Breast epithelium (tissue), 3 donors: ENCODE measurements at regions not wholly inside any gene's neighbourhood (a gene's known extent, or its start where the extent isn't known, plus 50 kb on each side); places are given as distances from the start of the nearest gene placed in this dataset.

ENCODE experiments used
- CTCF ChIP-seq, 3 donors: fragments of 450-650 bp; IDR thresholded peaks; one replicate each; pipeline ENCODE4 v1.5.1; 2016 to 2017; ENCODE audit warnings: antibody characterized with exemption in 3 of 3, mild to moderate bottlenecking in 3 of 3, moderate library complexity in 3 of 3
- POLR2AphosphoS5 ChIP-seq, 3 donors: sonication (generic); formaldehyde crosslinking; IDR thresholded peaks; one replicate each; pipeline ENCODE4 v1.6.1; 2017; ENCODE audit warnings: antibody characterized with exemption in 3 of 3

- no peak for TF ChIP-seq CTCF (IDR thresholded peaks at IDR 0.05)
- TF ChIP-seq POLR2AphosphoS5 (IDR thresholded peaks at IDR 0.05), result no peak
Observed at GRCh38 chr3:101989578-101990200, 140.4 kb downstream of the NFKBIZ start.
